ENCODE measurements at regions not wholly inside any gene's neighbourhood (a gene's known extent, or its start where the extent isn't known, plus 50 kb on each side); places are given as distances from the start of the nearest gene placed in this dataset.

DNA sequence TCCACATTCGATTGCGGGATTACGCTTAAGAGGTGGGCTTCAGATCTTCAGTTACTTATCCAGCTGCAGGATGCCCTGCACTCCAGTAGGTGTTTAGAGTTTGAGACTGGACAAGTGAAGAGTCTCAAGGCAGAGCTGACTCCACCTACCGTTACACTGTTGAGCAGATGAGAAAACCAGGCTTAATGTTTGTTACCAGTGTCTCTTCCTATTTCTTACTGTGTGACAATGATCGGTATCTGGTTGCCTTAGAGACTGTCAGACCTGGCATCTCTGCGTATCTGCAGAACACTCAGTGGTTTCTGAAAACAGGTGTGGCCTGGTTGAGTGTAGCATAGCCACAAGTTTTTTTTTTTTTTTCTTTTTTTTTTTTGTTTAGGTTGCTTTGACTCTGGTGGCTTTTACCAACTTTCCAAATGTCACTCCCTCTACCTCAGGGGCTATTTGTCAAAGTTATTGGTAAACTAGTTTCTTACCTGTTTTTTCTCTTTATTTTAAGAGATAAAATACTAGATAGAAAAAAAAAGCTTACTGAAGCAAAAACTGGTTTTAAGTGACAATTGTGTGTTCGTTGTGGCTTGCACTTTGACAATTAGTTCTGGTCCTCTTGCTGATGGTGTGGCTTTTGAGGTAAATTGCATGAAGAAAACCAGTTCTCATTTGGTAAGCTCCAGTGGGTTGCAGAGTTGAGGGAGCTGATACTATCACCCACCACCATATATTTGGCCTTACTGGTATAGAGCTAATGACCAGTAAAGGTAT is 284.8 kb downstream of the ETS1 start:
- 69 to 72% methylated on average over 7 of the region's 7 CpGs for WGBS, 2 donors
- no peak for DNase-seq
- Histone ChIP-seq H3K4me1 (ENCODE audit: control insufficient read depth in 5 of 5, insufficient read depth in 5 of 5, low read length in 5 of 5) (peaks cover 4 to 19% (median 6%) of the 10 kb centered on the region in 5 donors), H3K27me3 (ENCODE audit: control insufficient read depth in 3 of 3, insufficient read depth in 3 of 3, low read length in 2 of 3) (no peaks in the 10 kb centered on the region), H3K9ac (ENCODE audit: insufficient read depth in 1 of 2, low read length in 2 of 2) (no peak overlapping the region), H3K9me3 (ENCODE audit: control insufficient read depth in 4 of 4, insufficient read depth in 3 of 4, low read length in 3 of 4) (no peaks in the 10 kb centered on the region), H3K4me3 (no peak overlapping the region), H3K36me3 (ENCODE audit: control insufficient read depth in 4 of 4, insufficient read depth in 4 of 4, low read length in 4 of 4) (no peaks in the 10 kb centered on the region), H3K27ac (ENCODE audit: low read depth in 1 of 2, low read length in 1 of 2) (no peak overlapping the region)
- no peak for ATAC-seq (ENCODE audit: insufficient read depth, low FRiP score)
- no peak for TF ChIP-seq CTCF (IDR thresholded peaks at IDR 0.05; ENCODE audit: control extremely low read depth, extremely low read depth)

DNA sequence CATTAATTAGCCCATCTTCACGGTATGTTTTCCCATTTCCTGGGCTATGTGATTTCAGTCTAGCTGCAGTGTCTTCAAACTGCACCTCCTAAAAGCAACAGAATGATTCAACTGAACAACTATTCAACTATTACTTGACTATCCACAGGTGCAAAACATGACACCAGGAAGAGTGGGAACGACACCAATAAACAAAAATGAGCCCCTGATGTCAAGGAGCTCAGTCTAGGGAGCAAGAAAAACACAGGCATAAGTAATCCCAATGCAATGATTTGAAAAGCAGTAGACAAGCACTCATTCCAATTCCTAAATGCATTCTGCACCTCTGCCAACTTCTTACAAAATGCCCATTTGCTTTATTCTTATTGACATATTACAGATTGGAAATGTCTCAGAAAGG is 285.6 kb downstream of the ETS1 start:
- no peaks in the 10 kb centered on the region for H3K27me3 ChIP-seq (ENCODE audit: control insufficient read depth in 3 of 3, insufficient read depth in 3 of 3, low read length in 2 of 3)
- no peak for TF ChIP-seq CTCF (IDR thresholded peaks at IDR 0.05; ENCODE audit: control extremely low read depth, extremely low read depth)
- DNase-seq = no peak
- WGBS, 2 donors = 79 to 80% methylated on average over 2 of the region's 2 CpGs
- peaks cover 5 to 27% (median 9%) of the 10 kb centered on the region in 5 donors for H3K4me1 ChIP-seq (ENCODE audit: control insufficient read depth in 5 of 5, insufficient read depth in 5 of 5, low read length in 5 of 5)
- H3K4me3 ChIP-seq = no peak overlapping the region
- no peaks in the 10 kb centered on the region for H3K36me3 ChIP-seq (ENCODE audit: control insufficient read depth in 4 of 4, insufficient read depth in 4 of 4, low read length in 4 of 4)
- ATAC-seq (ENCODE audit: insufficient read depth, low FRiP score) = no peak
- H3K27ac ChIP-seq (ENCODE audit: low read depth in 1 of 2, low read length in 1 of 2) = no peak overlapping the region
- H3K9me3 ChIP-seq (ENCODE audit: control insufficient read depth in 4 of 4, insufficient read depth in 3 of 4, low read length in 3 of 4) = no peaks in the 10 kb centered on the region
- no peak overlapping the region for H3K9ac ChIP-seq (ENCODE audit: insufficient read depth in 1 of 2, low read length in 2 of 2)

DNA sequence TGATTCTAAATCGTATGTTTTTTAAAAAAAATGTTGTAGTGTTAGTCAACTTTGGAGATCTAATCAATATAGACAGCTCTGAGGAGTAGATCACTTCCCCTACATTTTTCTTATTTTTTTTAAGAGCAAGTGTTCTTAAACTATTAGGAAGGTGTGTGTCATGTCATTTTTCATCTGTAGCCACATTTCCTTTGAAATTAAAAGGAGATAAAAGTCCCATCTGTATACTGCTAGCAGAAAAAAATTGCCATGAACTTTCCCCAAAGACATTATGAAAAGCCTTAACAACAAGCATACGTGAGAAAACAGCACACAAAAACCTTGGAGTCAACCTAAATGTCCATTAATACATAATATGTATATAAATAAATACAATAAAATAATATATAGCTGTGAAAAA is 286.6 kb downstream of the ETS1 start:
- Histone ChIP-seq H3K9ac (ENCODE audit: insufficient read depth in 1 of 2, low read length in 2 of 2) (no peak overlapping the region), H3K9me3 (ENCODE audit: control insufficient read depth in 4 of 4, insufficient read depth in 3 of 4, low read length in 3 of 4) (no peaks in the 10 kb centered on the region), H3K4me3 (no peak overlapping the region), H3K36me3 (ENCODE audit: control insufficient read depth in 4 of 4, insufficient read depth in 4 of 4, low read length in 4 of 4) (no peaks in the 10 kb centered on the region), H3K27me3 (ENCODE audit: control insufficient read depth in 3 of 3, insufficient read depth in 3 of 3, low read length in 2 of 3) (no peaks in the 10 kb centered on the region), H3K4me1 (ENCODE audit: control insufficient read depth in 5 of 5, insufficient read depth in 5 of 5, low read length in 5 of 5) (peaks cover 5 to 28% (median 9%) of the 10 kb centered on the region in 5 donors), H3K27ac (ENCODE audit: low read depth in 1 of 2, low read length in 1 of 2) (no peak overlapping the region)
- ATAC-seq (ENCODE audit: insufficient read depth, low FRiP score) (no peak), DNase-seq (no peak)
- no peak for TF ChIP-seq CTCF (IDR thresholded peaks at IDR 0.05; ENCODE audit: control extremely low read depth, extremely low read depth)
- 91 to 95% methylated on average over 2 of the region's 2 CpGs for WGBS, 2 donors
